CD14-positive monocyte (primary cell): ENCODE measurements at regions not wholly inside any gene's neighbourhood (a gene's known extent, or its start where the extent isn't known, plus 50 kb on each side); places are given as distances from the start of the nearest gene placed in this dataset.
A peak's percentile ranks its signal among the peaks of the same experiment; 100 is the strongest.

ENCODE experiments used
- DNase-seq, 3 donors: peaks; one replicate each; pipeline ENCODE4 v3.0.0-alpha.2; 2011 to 2022
- H2AFZ ChIP-seq: 2 replicates; pipeline ENCODE4 v1.6.0; 2012; ENCODE audit warnings: mild to moderate bottlenecking, low read depth, low read length, inconsistent platforms; ENCODE audit not compliant: insufficient read depth, poor library complexity, severe bottlenecking
- H3K27ac ChIP-seq, 2 donors: 1 replicate in 1 of 2; 2 replicates in 1 of 2; pipeline ENCODE4 v1.5.1; 2012 to 2013; ENCODE audit warnings: low read length in 2 of 2, control low read depth in 1 of 2, inconsistent platforms in 1 of 2, low read depth in 1 of 2, mild to moderate bottlenecking in 1 of 2
- H3K27me3 ChIP-seq, 2 donors: one replicate each; pipeline versions ENCODE4 v1.6.0 to v1.6.1; 2011 to 2013; ENCODE audit warnings: low read length in 2 of 2; ENCODE audit not compliant: control insufficient read depth in 2 of 2, insufficient read depth in 2 of 2
- H3K36me3 ChIP-seq, 2 donors: replicated peaks in 1 of 2; 1 replicate in 1 of 2; 2 replicates in 1 of 2; pipeline versions ENCODE4 v1.5.1 to v1.6.1; 2012 to 2013; ENCODE audit warnings: low read length in 2 of 2, control low read depth in 1 of 2, inconsistent platforms in 1 of 2, mild to moderate bottlenecking in 1 of 2; ENCODE audit not compliant: insufficient read depth in 2 of 2, control insufficient read depth in 1 of 2
- H3K4me1 ChIP-seq, 2 donors: 1 replicate in 1 of 2; 2 replicates in 1 of 2; pipeline versions ENCODE4 v1.5.1 to v1.6.1; 2012 to 2013; ENCODE audit warnings: low read length in 2 of 2, control low read depth in 1 of 2, inconsistent platforms in 1 of 2, mild to moderate bottlenecking in 1 of 2, moderate library complexity in 1 of 2; ENCODE audit not compliant: insufficient read depth in 2 of 2, control insufficient read depth in 1 of 2
- H3K4me2 ChIP-seq: replicated peaks from 2 replicates; pipeline ENCODE3; 2012; ENCODE audit warnings: low read length, moderate library complexity, mild to moderate bottlenecking; ENCODE audit not compliant: poor library complexity, severe bottlenecking; ENCODE audit errors: extremely low read depth
- H3K4me3 ChIP-seq, 3 experiments: fragments of 200-600 bp in 1 of 3; sonication (generic) in 1 of 3; replicated peaks in 1 of 3; 1 replicate in 2 of 3; 2 replicates in 1 of 3; pipeline ENCODE4 v1.5.1; 2011 to 2013; ENCODE audit warnings: low read length in 3 of 3, mild to moderate bottlenecking in 3 of 3, control low read depth in 2 of 3, low read depth in 2 of 3, inconsistent platforms in 1 of 3, moderate library complexity in 1 of 3
- H3K79me2 ChIP-seq: 2 replicates; pipeline ENCODE4 v1.6.0; 2012; ENCODE audit warnings: mild to moderate bottlenecking, control low read depth, inconsistent platforms, low read length, moderate library complexity; ENCODE audit not compliant: insufficient read depth
- H3K9ac ChIP-seq: 2 replicates; pipeline ENCODE4 v1.6.0; 2017; ENCODE audit warnings: low read length, mild to moderate bottlenecking; ENCODE audit not compliant: insufficient read depth, poor library complexity, severe bottlenecking
- H3K9me3 ChIP-seq, 2 donors: replicated peaks in 1 of 2; 1 replicate in 1 of 2; 2 replicates in 1 of 2; pipeline versions ENCODE4 v1.5.1 to v1.6.1; 2012 to 2013; ENCODE audit warnings: low read length in 2 of 2, control low read depth in 1 of 2; ENCODE audit not compliant: control insufficient read depth in 1 of 2, insufficient read depth in 1 of 2
- H4K20me1 ChIP-seq: 2 replicates; pipeline ENCODE4 v1.6.0; 2012; ENCODE audit warnings: mild to moderate bottlenecking, low read length, control low read depth, moderate library complexity; ENCODE audit not compliant: insufficient read depth
- H3K27ac Mint-ChIP-seq, 7 donors: one replicate each; pipeline ENCODE4 v1.8.0; 2020; ENCODE audit warnings: mild to moderate bottlenecking in 7 of 7, mixed read lengths in 7 of 7, moderate library complexity in 6 of 7, inconsistent platforms in 2 of 7
- H3K27me3 Mint-ChIP-seq, 3 donors: one replicate each; pipeline ENCODE4 v1.8.0; 2021 to 2022; ENCODE audit warnings: low read depth in 3 of 3, mild to moderate bottlenecking in 3 of 3, mixed read lengths in 3 of 3, moderate library complexity in 3 of 3, inconsistent platforms in 1 of 3
- H3K36me3 Mint-ChIP-seq, 2 donors: one replicate each; pipeline ENCODE4 v1.8.0; 2020; ENCODE audit warnings: mixed read lengths in 2 of 2, inconsistent platforms in 1 of 2, mild to moderate bottlenecking in 1 of 2
- H3K4me1 Mint-ChIP-seq: one replicate; pipeline ENCODE4 v1.8.0; 2020; ENCODE audit warnings: mild to moderate bottlenecking, mixed read lengths
- H3K4me3 Mint-ChIP-seq, 2 donors: one replicate each; pipeline ENCODE4 v1.8.0; 2020; ENCODE audit warnings: mild to moderate bottlenecking in 2 of 2, mixed read lengths in 2 of 2, moderate library complexity in 1 of 2
- H3K9me3 Mint-ChIP-seq, 7 donors: one replicate each; pipeline ENCODE4 v1.8.0; 2020 to 2022; ENCODE audit warnings: mixed read lengths in 7 of 7, mild to moderate bottlenecking in 6 of 7, moderate library complexity in 6 of 7, inconsistent platforms in 2 of 7
- WGBS: methylation state at CpG from one replicate; pipeline ENCODE4 v1.1.5; 2013; ENCODE audit warnings: missing lambda C conversion rate; ENCODE audit not compliant: insufficient coverage; 5-methylcytosine and 5-hydroxymethylcytosine counted together
- intact Hi-C, 2 donors: fragments of 100-400 bp; cut with micrococcal nuclease; formaldehyde crosslinking; loops; one replicate each; pipeline versions ENCODE4 v1.15.0 to v1.15.1; 2023
- TF ChIP-seq, protein P1 (sequence below): fragments of 200-600 bp; IDR thresholded peaks from one replicate; pipeline ENCODE4 v1.8.0; 2022; ENCODE audit warnings: antibody characterized with exemption, mild to moderate bottlenecking

DNA sequence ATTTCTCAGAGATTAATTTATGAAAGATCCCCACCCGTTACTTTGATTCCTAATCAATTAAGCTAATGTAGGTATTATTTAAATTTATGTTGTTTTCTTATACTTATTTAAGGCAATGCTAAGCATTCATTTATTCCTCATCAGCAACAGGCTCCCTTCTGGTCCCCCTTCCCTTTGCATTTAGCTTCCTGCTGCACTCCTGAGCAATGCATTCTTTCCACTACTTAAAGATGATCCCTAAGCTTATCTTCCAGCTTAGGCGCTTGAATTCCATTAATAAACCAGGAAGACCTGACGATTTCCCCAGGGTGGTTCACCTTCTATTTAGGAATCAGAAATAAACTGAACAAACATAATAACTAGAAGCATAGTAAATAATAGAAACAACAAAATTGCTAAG, 1003.1 kb downstream of the FSTL5 start:
- Histone ChIP-seq H3K9ac (no peak overlapping the region), H3K9me3 (no peaks in the 10 kb centered on the region), H4K20me1 (no peaks in the 10 kb centered on the region), H3K36me3 (no peaks in the 10 kb centered on the region), H3K4me1 (no peaks in the 10 kb centered on the region), H2AFZ (no peak overlapping the region), H3K79me2 (no peaks in the 10 kb centered on the region), H3K4me3 (no peak overlapping the region), H3K4me2 (no peak overlapping the region), H3K27me3 (no peaks in the 10 kb centered on the region), H3K27ac (no peak overlapping the region)
- no CpG with 5 or more reads among the region's 3 CpGs for WGBS
- Mint-ChIP-seq H3K4me1 (no peaks in the 10 kb centered on the region), H3K36me3 (no peaks in the 10 kb centered on the region), H3K9me3 (peaks cover 0 to 2% (median 0%) of the 10 kb centered on the region in 7 donors), H3K27ac (no peak overlapping the region), H3K27me3 (peaks cover 0 to 3% (median 0%) of the 10 kb centered on the region in 3 donors), H3K4me3 (no peak overlapping the region)
- no peak for DNase-seq
- intact Hi-C loops: no loop called here
- TF ChIP-seq, protein P1, sequence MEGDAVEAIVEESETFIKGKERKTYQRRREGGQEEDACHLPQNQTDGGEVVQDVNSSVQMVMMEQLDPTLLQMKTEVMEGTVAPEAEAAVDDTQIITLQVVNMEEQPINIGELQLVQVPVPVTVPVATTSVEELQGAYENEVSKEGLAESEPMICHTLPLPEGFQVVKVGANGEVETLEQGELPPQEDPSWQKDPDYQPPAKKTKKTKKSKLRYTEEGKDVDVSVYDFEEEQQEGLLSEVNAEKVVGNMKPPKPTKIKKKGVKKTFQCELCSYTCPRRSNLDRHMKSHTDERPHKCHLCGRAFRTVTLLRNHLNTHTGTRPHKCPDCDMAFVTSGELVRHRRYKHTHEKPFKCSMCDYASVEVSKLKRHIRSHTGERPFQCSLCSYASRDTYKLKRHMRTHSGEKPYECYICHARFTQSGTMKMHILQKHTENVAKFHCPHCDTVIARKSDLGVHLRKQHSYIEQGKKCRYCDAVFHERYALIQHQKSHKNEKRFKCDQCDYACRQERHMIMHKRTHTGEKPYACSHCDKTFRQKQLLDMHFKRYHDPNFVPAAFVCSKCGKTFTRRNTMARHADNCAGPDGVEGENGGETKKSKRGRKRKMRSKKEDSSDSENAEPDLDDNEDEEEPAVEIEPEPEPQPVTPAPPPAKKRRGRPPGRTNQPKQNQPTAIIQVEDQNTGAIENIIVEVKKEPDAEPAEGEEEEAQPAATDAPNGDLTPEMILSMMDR: no peak

- Histone ChIP-seq H4K20me1 (no peaks in the 10 kb centered on the region), H3K4me2 (no peak overlapping the region), H2AFZ (no peak overlapping the region), H3K4me1 (no peaks in the 10 kb centered on the region), H3K79me2 (no peaks in the 10 kb centered on the region), H3K9me3 (peaks cover 5 to 12% of the 10 kb centered on the region in 2 donors), H3K27me3 (no peaks in the 10 kb centered on the region), H3K27ac (no peak overlapping the region), H3K36me3 (no peaks in the 10 kb centered on the region), H3K4me3 (no peak overlapping the region), H3K9ac (no peak overlapping the region)
- Mint-ChIP-seq H3K4me3 (no peak overlapping the region), H3K9me3 (peaks cover 0 to 11% (median 3%) of the 10 kb centered on the region in 7 donors), H3K36me3 (no peaks in the 10 kb centered on the region), H3K27me3 (no peaks in the 10 kb centered on the region), H3K27ac (peak overlapping the region in 1 of 7 donors; percentile 66), H3K4me1 (no peaks in the 10 kb centered on the region)
- no peak for DNase-seq
- intact Hi-C loops: no loop called here
- TF ChIP-seq, protein P1: no peak
- WGBS: 82% methylated on average over 1 of the region's 2 CpGs
Measured at GRCh38 chr4:161148051-161148450, 1015.7 kb downstream of the FSTL5 start.
